ENCODE measurements at regions not wholly inside any gene's neighbourhood (a gene's known extent, or its start where the extent isn't known, plus 50 kb on each side); places are given as distances from the start of the nearest gene placed in this dataset.
A peak's percentile ranks its signal among the peaks of the same experiment; 100 is the strongest.

DNA sequence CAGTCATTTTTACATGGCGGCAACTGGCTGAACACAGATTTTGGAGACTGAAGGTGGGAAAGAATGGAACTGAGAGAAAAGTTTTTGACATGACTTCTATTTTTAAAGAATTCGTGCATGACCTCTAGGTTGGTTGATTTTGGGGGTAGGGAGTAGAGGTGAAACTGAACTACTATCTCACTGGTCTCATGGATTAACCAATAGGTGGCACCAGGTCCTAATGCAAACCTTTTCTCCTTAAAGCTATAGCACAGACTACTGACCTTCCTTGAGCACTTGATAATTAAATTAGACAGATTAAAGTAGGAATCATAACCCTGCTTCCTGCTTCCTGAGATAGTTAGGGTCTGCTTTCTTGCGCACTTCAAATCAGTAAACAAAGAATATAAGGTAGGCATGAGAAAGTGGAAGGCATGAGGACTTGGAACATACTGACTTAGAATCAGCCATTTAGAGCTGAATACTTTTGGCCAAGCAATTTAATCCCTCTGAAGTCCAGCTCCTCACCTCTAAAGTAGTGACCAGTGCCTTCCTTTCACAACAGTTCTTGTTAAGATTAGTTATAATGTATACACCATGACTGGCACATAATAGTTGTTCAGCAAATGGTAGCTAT, 206.0 kb downstream of the CENPF start:
- Histone ChIP-seq H3K36me3 (no peaks in the 10 kb centered on the region), H3F3A (ENCODE audit: low read depth) (no peaks in the 10 kb centered on the region), H3K9me3 (ENCODE audit: low read depth) (no peaks in the 10 kb centered on the region), H3K79me2 (ENCODE audit: low read depth) (no peaks in the 10 kb centered on the region), H3K9ac (no peak overlapping the region), H3K4me2 (no peak overlapping the region), H3K4me3 (no peak overlapping the region), H3K4me1 (no peaks in the 10 kb centered on the region), H3K27ac (no peak overlapping the region), H2AFZ (replicated peaks) (no peak overlapping the region), H4K20me1 (ENCODE audit: low read depth) (no peaks in the 10 kb centered on the region), H3K27me3 (no peaks in the 10 kb centered on the region)
- TF ChIP-seq EZH2phosphoT487 (IDR thresholded peaks at IDR 0.05): no peak
- TF ChIP-seq, protein P1, sequence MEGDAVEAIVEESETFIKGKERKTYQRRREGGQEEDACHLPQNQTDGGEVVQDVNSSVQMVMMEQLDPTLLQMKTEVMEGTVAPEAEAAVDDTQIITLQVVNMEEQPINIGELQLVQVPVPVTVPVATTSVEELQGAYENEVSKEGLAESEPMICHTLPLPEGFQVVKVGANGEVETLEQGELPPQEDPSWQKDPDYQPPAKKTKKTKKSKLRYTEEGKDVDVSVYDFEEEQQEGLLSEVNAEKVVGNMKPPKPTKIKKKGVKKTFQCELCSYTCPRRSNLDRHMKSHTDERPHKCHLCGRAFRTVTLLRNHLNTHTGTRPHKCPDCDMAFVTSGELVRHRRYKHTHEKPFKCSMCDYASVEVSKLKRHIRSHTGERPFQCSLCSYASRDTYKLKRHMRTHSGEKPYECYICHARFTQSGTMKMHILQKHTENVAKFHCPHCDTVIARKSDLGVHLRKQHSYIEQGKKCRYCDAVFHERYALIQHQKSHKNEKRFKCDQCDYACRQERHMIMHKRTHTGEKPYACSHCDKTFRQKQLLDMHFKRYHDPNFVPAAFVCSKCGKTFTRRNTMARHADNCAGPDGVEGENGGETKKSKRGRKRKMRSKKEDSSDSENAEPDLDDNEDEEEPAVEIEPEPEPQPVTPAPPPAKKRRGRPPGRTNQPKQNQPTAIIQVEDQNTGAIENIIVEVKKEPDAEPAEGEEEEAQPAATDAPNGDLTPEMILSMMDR (IDR thresholded peaks at IDR 0.05): peak; percentile 63
- Mint-ChIP-seq H3K27ac (no peak overlapping the region), H3K36me3 (no peaks in the 10 kb centered on the region), H3K4me3 (no peak overlapping the region), H3K4me1 (no peaks in the 10 kb centered on the region), H3K27me3 (ENCODE audit: insufficient read depth, low read depth) (no peaks in the 10 kb centered on the region), H3K9me3 (peaks cover 5% of the 10 kb centered on the region)
- peak; percentile 50 for DNase-seq (ENCODE audit: low spot score)

DNA sequence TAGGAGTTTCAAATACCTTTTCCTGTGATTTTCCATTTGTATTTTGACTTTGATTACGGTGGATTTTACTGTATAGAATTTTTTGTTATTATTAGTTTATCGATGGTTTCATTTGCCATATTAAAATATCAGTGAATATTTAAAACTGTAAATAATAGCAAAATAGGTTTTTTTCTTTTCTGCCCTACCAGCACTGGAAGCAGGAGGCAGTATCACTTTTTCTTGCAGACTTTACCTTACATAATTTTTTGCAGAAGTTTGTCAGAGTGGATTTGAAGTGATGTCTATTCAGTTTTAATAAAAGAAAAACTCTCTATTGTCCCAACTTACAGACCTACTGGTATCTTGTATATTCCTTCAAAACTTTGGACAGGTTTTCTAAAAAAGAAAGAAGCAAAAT, 213.6 kb downstream of the CENPF start:
- no peak overlapping the region for H3K4me3 Mint-ChIP-seq
- H3K36me3 Mint-ChIP-seq: no peaks in the 10 kb centered on the region
- TF ChIP-seq EZH2 (IDR thresholded peaks at IDR 0.05): no peak
- TF ChIP-seq, protein P1 (IDR thresholded peaks at IDR 0.05): no peak
- no peak for TF ChIP-seq EZH2phosphoT487 (IDR thresholded peaks at IDR 0.05)
- no peaks in the 10 kb centered on the region for H3F3A ChIP-seq (ENCODE audit: low read depth)
- H3K36me3 ChIP-seq: no peaks in the 10 kb centered on the region
- no peaks in the 10 kb centered on the region for H3K9me3 Mint-ChIP-seq
- no peak for DNase-seq (ENCODE audit: low spot score)
- H3K79me2 ChIP-seq (ENCODE audit: low read depth): no peaks in the 10 kb centered on the region
- H3K9ac ChIP-seq: no peak overlapping the region
- H3K27me3 ChIP-seq: no peaks in the 10 kb centered on the region
- no peaks in the 10 kb centered on the region for H3K9me3 ChIP-seq (ENCODE audit: low read depth)
- no peak overlapping the region for H3K27ac Mint-ChIP-seq
- no peak overlapping the region for H3K4me2 ChIP-seq
- no peaks in the 10 kb centered on the region for H3K27me3 Mint-ChIP-seq (ENCODE audit: insufficient read depth, low read depth)
- no peaks in the 10 kb centered on the region for H3K4me1 Mint-ChIP-seq
- H2AFZ ChIP-seq (replicated peaks): no peak overlapping the region
- no peak overlapping the region for H3K4me3 ChIP-seq
- H4K20me1 ChIP-seq (ENCODE audit: low read depth): no peaks in the 10 kb centered on the region
- H3K27ac ChIP-seq: no peak overlapping the region
- H3K4me1 ChIP-seq: no peaks in the 10 kb centered on the region

DNA sequence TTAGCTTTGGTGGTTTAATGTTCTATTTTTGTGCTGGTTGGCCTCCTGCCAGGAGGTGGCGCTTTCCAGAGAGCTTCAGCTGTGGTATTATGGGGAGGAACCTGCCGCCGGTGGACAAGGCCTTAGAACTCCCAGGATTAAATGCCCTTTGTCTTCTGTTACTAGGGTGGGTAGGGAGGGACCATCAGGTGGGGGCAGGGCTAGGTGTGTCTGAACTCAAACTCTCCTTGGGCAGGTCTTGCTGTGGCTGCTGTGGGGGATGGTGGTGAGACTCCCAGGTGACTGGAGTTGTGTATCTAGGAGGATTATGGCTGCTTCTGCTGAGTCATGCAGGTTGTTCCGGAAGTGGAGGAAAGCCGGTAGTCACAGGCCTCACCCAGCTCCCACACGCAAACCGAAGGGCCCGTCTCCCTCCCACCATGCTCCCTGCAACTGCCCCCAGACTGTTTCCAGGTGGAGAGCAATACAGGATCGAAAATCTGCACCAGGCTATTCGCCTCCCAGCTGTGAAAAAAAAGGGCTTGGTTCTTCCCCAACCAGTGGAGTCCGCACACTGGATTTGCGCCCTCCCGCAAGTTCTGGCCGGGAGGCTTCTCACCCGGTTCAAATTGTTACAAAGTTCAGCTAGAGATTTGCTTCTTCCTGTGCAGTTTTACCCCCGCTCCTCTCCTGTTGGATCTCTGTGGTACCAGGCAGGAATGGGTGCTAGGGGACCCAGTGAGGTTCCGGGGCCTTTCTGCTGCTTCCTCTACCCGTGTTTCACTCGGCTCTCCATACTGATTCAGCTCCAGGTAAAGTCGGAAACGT, 220.5 kb downstream of the CENPF start:
- Histone ChIP-seq H3K4me3 (no peak overlapping the region), H3K9ac (no peak overlapping the region), H3K4me1 (no peaks in the 10 kb centered on the region), H3F3A (ENCODE audit: low read depth) (no peaks in the 10 kb centered on the region), H3K9me3 (ENCODE audit: low read depth) (no peaks in the 10 kb centered on the region), H3K79me2 (ENCODE audit: low read depth) (no peaks in the 10 kb centered on the region), H3K36me3 (no peaks in the 10 kb centered on the region), H3K27me3 (no peaks in the 10 kb centered on the region), H2AFZ (replicated peaks) (peak overlapping the region; percentile 10), H4K20me1 (ENCODE audit: low read depth) (no peaks in the 10 kb centered on the region), H3K27ac (no peak overlapping the region), H3K4me2 (no peak overlapping the region)
- Mint-ChIP-seq H3K4me1 (no peaks in the 10 kb centered on the region), H3K4me3 (no peak overlapping the region), H3K27ac (no peak overlapping the region), H3K9me3 (peaks cover 11% of the 10 kb centered on the region), H3K27me3 (ENCODE audit: insufficient read depth, low read depth) (peaks cover 3% of the 10 kb centered on the region), H3K36me3 (no peaks in the 10 kb centered on the region)
- DNase-seq (ENCODE audit: low spot score): no peak
- no peak for TF ChIP-seq EZH2 (IDR thresholded peaks at IDR 0.05)
- TF ChIP-seq, protein P1 (IDR thresholded peaks at IDR 0.05): peak; percentile 33
